SH-SY5Y (cell line): ENCODE measurements at regions not wholly inside any gene's neighbourhood (a gene's known extent, or its start where the extent isn't known, plus 50 kb on each side); places are given as distances from the start of the nearest gene placed in this dataset.

Experiments used
- GATA2 ChIP-seq: IDR thresholded peaks from 2 replicates; pipeline ENCODE4 v1.6.1; 2011; ENCODE audit warnings: mild to moderate bottlenecking, low read depth, low read length
- GATA3 ChIP-seq: IDR thresholded peaks from 2 replicates; pipeline ENCODE4 v1.6.1; 2011; ENCODE audit warnings: low read depth, mild to moderate bottlenecking, low read length, moderate library complexity

GRCh38 chr7:24113506-24113905 lies 170.5 kb upstream of the NPY start:
- TF ChIP-seq GATA3, result no peak
- TF ChIP-seq GATA2, result no peak
